Mesenchymal stem cell (in vitro differentiated cells and primary cell): ENCODE measurements at regions not wholly inside any gene's neighbourhood (a gene's known extent, or its start where the extent isn't known, plus 50 kb on each side); places are given as distances from the start of the nearest gene placed in this dataset.

ENCODE experiments used
- DNase-seq: peaks from one replicate; pipeline ENCODE4 v3.0.0-alpha.2; 2013
- H2AFZ ChIP-seq: one replicate; pipeline ENCODE4 v1.6.1; 2013; ENCODE audit warnings: low read depth, mild to moderate bottlenecking, control low read depth, inconsistent platforms, low read length, moderate library complexity
- H2AK5ac ChIP-seq: 2 replicates; pipeline ENCODE4 v1.6.1; 2013; ENCODE audit warnings: low read length, moderate library complexity, mild to moderate bottlenecking, inconsistent platforms; ENCODE audit not compliant: severe bottlenecking
- H2BK120ac ChIP-seq: one replicate; pipeline ENCODE4 v1.6.1; 2013; ENCODE audit warnings: low read depth, mild to moderate bottlenecking, inconsistent platforms, low read length, moderate library complexity
- H2BK12ac ChIP-seq, 2 experiments: one replicate each; pipeline ENCODE4 v1.6.1; 2013; ENCODE audit warnings: inconsistent platforms in 2 of 2, low read length in 2 of 2, mild to moderate bottlenecking in 2 of 2, moderate library complexity in 2 of 2, control low read depth in 1 of 2
- H2BK15ac ChIP-seq: one replicate; pipeline ENCODE4 v1.6.1; 2013; ENCODE audit warnings: mild to moderate bottlenecking, low read depth, inconsistent platforms; ENCODE audit not compliant: poor library complexity, severe bottlenecking
- H2BK5ac ChIP-seq: 2 replicates; pipeline ENCODE4 v1.6.1; 2013; ENCODE audit warnings: low read depth, mild to moderate bottlenecking, low read length, control low read depth, inconsistent platforms; ENCODE audit not compliant: poor library complexity, severe bottlenecking
- H3K14ac ChIP-seq, 2 experiments: one replicate each; pipeline ENCODE4 v1.6.1; 2013; ENCODE audit warnings: inconsistent platforms in 2 of 2, low read length in 2 of 2, control low read depth in 1 of 2, mild to moderate bottlenecking in 1 of 2, moderate library complexity in 1 of 2
- H3K18ac ChIP-seq, 2 experiments: one replicate each; pipeline ENCODE4 v1.6.1; 2013; ENCODE audit warnings: inconsistent platforms in 2 of 2, low read length in 2 of 2, control low read depth in 1 of 2, low read depth in 1 of 2, mild to moderate bottlenecking in 1 of 2
- H3K23ac ChIP-seq, 2 experiments: one replicate each; pipeline ENCODE4 v1.6.1; 2013; ENCODE audit warnings: inconsistent platforms in 2 of 2, low read length in 2 of 2, mild to moderate bottlenecking in 2 of 2, moderate library complexity in 2 of 2, control low read depth in 1 of 2
- H3K27ac ChIP-seq: 2 replicates; pipeline ENCODE4 v1.5.1; 2013; ENCODE audit warnings: mild to moderate bottlenecking, moderate library complexity, low read length, control low read depth, inconsistent platforms; ENCODE audit not compliant: poor library complexity, severe bottlenecking
- H3K27me3 ChIP-seq, 2 experiments: 2 replicates each; pipeline versions ENCODE4 v1.6.1 to v1.7.0; 2013; ENCODE audit warnings: low read length in 2 of 2, mild to moderate bottlenecking in 2 of 2, moderate library complexity in 2 of 2, control low read depth in 1 of 2, inconsistent platforms in 1 of 2; ENCODE audit not compliant: control insufficient read depth in 1 of 2, insufficient read depth in 1 of 2
- H3K36me3 ChIP-seq, 2 experiments: 2 replicates each; pipeline versions ENCODE4 v1.6.1 to v1.7.0; 2013; ENCODE audit warnings: low read length in 2 of 2, control low read depth in 1 of 2, inconsistent platforms in 1 of 2, low read depth in 1 of 2, mild to moderate bottlenecking in 1 of 2; ENCODE audit not compliant: insufficient read depth in 2 of 2, control insufficient read depth in 1 of 2
- H3K4ac ChIP-seq, 2 experiments: one replicate each; pipeline ENCODE4 v1.6.1; 2013; ENCODE audit warnings: inconsistent platforms in 2 of 2, low read length in 2 of 2, mild to moderate bottlenecking in 2 of 2, moderate library complexity in 2 of 2, control low read depth in 1 of 2, low read depth in 1 of 2
- H3K4me1 ChIP-seq: 2 replicates; pipeline ENCODE4 v1.6.1; 2013; ENCODE audit warnings: low read depth, low read length, control low read depth; ENCODE audit not compliant: control insufficient read depth, insufficient read depth
- H3K4me2 ChIP-seq: 2 replicates; pipeline ENCODE4 v1.6.1; 2013; ENCODE audit warnings: low read length, mild to moderate bottlenecking, inconsistent platforms; ENCODE audit not compliant: poor library complexity, severe bottlenecking
- H3K4me3 ChIP-seq, 2 experiments: 2 replicates each; pipeline versions ENCODE4 v1.5.1 to v1.7.0; 2013; ENCODE audit warnings: low read length in 2 of 2, mild to moderate bottlenecking in 2 of 2, control low read depth in 1 of 2, low read depth in 1 of 2; ENCODE audit not compliant: insufficient read depth in 1 of 2
- H3K79me1 ChIP-seq: replicated peaks from 2 replicates; pipeline ENCODE4 v1.6.1; 2013; ENCODE audit warnings: mild to moderate bottlenecking, control low read depth, low read length, inconsistent platforms; ENCODE audit not compliant: poor library complexity, severe bottlenecking
- H3K9ac ChIP-seq: 2 replicates; pipeline ENCODE4 v1.7.0; 2013; ENCODE audit warnings: mild to moderate bottlenecking, low read length, moderate library complexity
- H3K9me3 ChIP-seq: 2 replicates; pipeline ENCODE4 v1.7.0; 2013; ENCODE audit warnings: mild to moderate bottlenecking, low read length; ENCODE audit not compliant: control insufficient read depth
- H4K8ac ChIP-seq: one replicate; pipeline ENCODE4 v1.6.1; 2013; ENCODE audit warnings: inconsistent platforms, mild to moderate bottlenecking, low read length, moderate library complexity
- H4K91ac ChIP-seq: one replicate; pipeline ENCODE4 v1.6.1; 2013; ENCODE audit warnings: mild to moderate bottlenecking, low read length, inconsistent platforms
- WGBS: methylation state at CpG from one replicate; pipeline ENCODE4 v1.1.7; 2013; ENCODE audit warnings: mixed read lengths; 5-methylcytosine and 5-hydroxymethylcytosine counted together

- Histone ChIP-seq H3K4me2 (no peak overlapping the region), H3K27me3 (no peaks in the 10 kb centered on the region), H2BK12ac (no peak overlapping the region), H2BK15ac (no peak overlapping the region), H2BK5ac (no peak overlapping the region), H3K9ac (no peak overlapping the region), H3K27ac (no peak overlapping the region), H3K4me3 (no peak overlapping the region), H3K79me1 (no peaks in the 10 kb centered on the region), H3K36me3 (no peaks in the 10 kb centered on the region), H4K91ac (no peak overlapping the region), H2AK5ac (no peak overlapping the region), H4K8ac (no peak overlapping the region), H3K4me1 (peaks cover 1% of the 10 kb centered on the region), H3K14ac (no peak overlapping the region), H2BK120ac (no peak overlapping the region), H3K9me3 (peaks cover 13% of the 10 kb centered on the region), H3K18ac (no peak overlapping the region), H3K23ac (no peak overlapping the region), H3K4ac (no peak overlapping the region), H2AFZ (no peak overlapping the region)
- no peak for DNase-seq
- 74% methylated on average over 7 of the region's 7 CpGs for WGBS
Measured at GRCh38 chr20:60968853-60969720, 283.0 kb upstream of the CDH4 start.

GRCh38 chr20:60970601-60971000 lies 281.5 kb upstream of the CDH4 start:
- Histone ChIP-seq H3K27me3 (no peaks in the 10 kb centered on the region), H2AK5ac (no peak overlapping the region), H2BK5ac (no peak overlapping the region)

GRCh38 chr20:60974022-60974421 lies 278.0 kb upstream of the CDH4 start:
- Histone ChIP-seq H4K91ac (no peak overlapping the region), H4K8ac (no peak overlapping the region), H2AK5ac (no peak overlapping the region), H3K4me3 (no peak overlapping the region), H3K27ac (no peak overlapping the region), H2BK120ac (no peak overlapping the region), H3K4me1 (peaks cover 1% of the 10 kb centered on the region), H3K4me2 (no peak overlapping the region), H3K14ac (no peak overlapping the region), H2BK5ac (no peak overlapping the region), H3K36me3 (no peaks in the 10 kb centered on the region), H3K79me1 (no peaks in the 10 kb centered on the region), H3K9ac (no peak overlapping the region), H3K4ac (no peak overlapping the region), H2BK15ac (no peak overlapping the region), H3K18ac (no peak overlapping the region), H3K23ac (no peak overlapping the region), H2BK12ac (no peak overlapping the region), H2AFZ (no peak overlapping the region), H3K9me3 (peaks cover 22% of the 10 kb centered on the region), H3K27me3 (no peaks in the 10 kb centered on the region)
- 88% methylated on average over 9 of the region's 10 CpGs for WGBS
- DNase-seq, result no peak

More at GRCh38 chr20:60970601-60971000, 281.5 kb upstream of the CDH4 start:
- Histone ChIP-seq H2BK12ac (no peak overlapping the region), H3K4me2 (no peak overlapping the region), H3K4me1 (peaks cover 1% of the 10 kb centered on the region), H3K18ac (no peak overlapping the region), H4K8ac (no peak overlapping the region), H3K79me1 (no peaks in the 10 kb centered on the region), H2BK120ac (no peak overlapping the region), H3K9me3 (peaks cover 19% of the 10 kb centered on the region), H3K23ac (no peak overlapping the region), H2BK15ac (no peak overlapping the region), H3K36me3 (no peaks in the 10 kb centered on the region), H3K9ac (no peak overlapping the region), H2AFZ (no peak overlapping the region), H3K4me3 (no peak overlapping the region), H3K14ac (no peak overlapping the region), H3K4ac (no peak overlapping the region), H3K27ac (no peak overlapping the region), H4K91ac (no peak overlapping the region)
- 70% methylated on average over 8 of the region's 8 CpGs for WGBS
- DNase-seq, result no peak

GRCh38 chr20:60974441-60974945 lies 277.6 kb upstream of the CDH4 start:
- Histone ChIP-seq H3K27me3 (no peaks in the 10 kb centered on the region), H2BK5ac (no peak overlapping the region), H2BK12ac (no peak overlapping the region), H3K18ac (no peak overlapping the region), H3K4me2 (no peak overlapping the region), H3K9me3 (peaks cover 23% of the 10 kb centered on the region), H4K8ac (no peak overlapping the region), H2AK5ac (no peak overlapping the region), H3K79me1 (no peaks in the 10 kb centered on the region), H2AFZ (no peak overlapping the region), H3K4me3 (no peak overlapping the region), H3K14ac (no peak overlapping the region), H2BK15ac (no peak overlapping the region), H3K9ac (no peak overlapping the region), H3K27ac (no peak overlapping the region), H3K36me3 (no peaks in the 10 kb centered on the region), H3K4me1 (peaks cover 1% of the 10 kb centered on the region), H3K4ac (no peak overlapping the region), H4K91ac (no peak overlapping the region), H3K23ac (no peak overlapping the region), H2BK120ac (no peak overlapping the region)
- no peak for DNase-seq
- 75% methylated on average over 9 of the region's 9 CpGs for WGBS
